Liver (tissue), 8 donors: ENCODE measurements at regions not wholly inside any gene's neighbourhood (a gene's known extent, or its start where the extent isn't known, plus 50 kb on each side); places are given as distances from the start of the nearest gene placed in this dataset.

Experiments used
- DNase-seq: peaks from one replicate; pipeline ENCODE4 v3.0.0-alpha.2; 2017; ENCODE audit warnings: low spot score
- H3K27ac ChIP-seq, 2 donors: one replicate each; pipeline ENCODE4 v1.7.0; 2013; ENCODE audit warnings: inconsistent platforms in 2 of 2, low read length in 2 of 2, control low read depth in 1 of 2, low read depth in 1 of 2, mild to moderate bottlenecking in 1 of 2
- H3K27me3 ChIP-seq, 4 donors: one replicate each; pipeline versions ENCODE4 v1.6.1 to v1.7.0; 2013; ENCODE audit warnings: low read length in 3 of 4, inconsistent platforms in 1 of 4, mild to moderate bottlenecking in 1 of 4, moderate library complexity in 1 of 4; ENCODE audit not compliant: control insufficient read depth in 4 of 4, insufficient read depth in 4 of 4
- H3K36me3 ChIP-seq, 4 donors: one replicate each; pipeline versions ENCODE4 v1.6.1 to v1.7.0; 2013; ENCODE audit warnings: low read length in 3 of 4, mild to moderate bottlenecking in 3 of 4, low read depth in 1 of 4, moderate library complexity in 1 of 4; ENCODE audit not compliant: control insufficient read depth in 4 of 4, insufficient read depth in 3 of 4
- H3K4me1 ChIP-seq, 4 donors: one replicate each; pipeline versions ENCODE4 v1.6.1 to v1.7.0; 2013; ENCODE audit warnings: low read length in 3 of 4, mild to moderate bottlenecking in 3 of 4, moderate library complexity in 1 of 4; ENCODE audit not compliant: control insufficient read depth in 4 of 4, insufficient read depth in 4 of 4
- H3K4me3 ChIP-seq, 3 donors: one replicate each; pipeline versions ENCODE4 v1.6.1 to v1.7.0; 2013; ENCODE audit warnings: low read length in 3 of 3, control low read depth in 1 of 3, low read depth in 1 of 3, mild to moderate bottlenecking in 1 of 3
- H3K9ac ChIP-seq, 2 donors: one replicate each; pipeline ENCODE4 v1.7.0; 2013; ENCODE audit warnings: low read length in 2 of 2, mild to moderate bottlenecking in 2 of 2, moderate library complexity in 2 of 2, control low read depth in 1 of 2, low read depth in 1 of 2
- H3K9me3 ChIP-seq, 4 donors: one replicate each; pipeline versions ENCODE4 v1.6.1 to v1.7.0; 2013; ENCODE audit warnings: low read length in 3 of 4; ENCODE audit not compliant: control insufficient read depth in 4 of 4
- CTCF ChIP-seq: fragments of 150-350 bp; IDR thresholded peaks from 2 replicates; pipeline ENCODE4 v1.5.1; 2017; ENCODE audit warnings: improper control_type of control experiment, low read depth, low read length; ENCODE audit not compliant: missing input control
- EGR1 ChIP-seq, 2 donors: IDR thresholded peaks; 2 replicates each; pipeline ENCODE4 v1.6.1; 2016 to 2018; ENCODE audit warnings: antibody characterized with exemption in 2 of 2, low read depth in 2 of 2
- FOXA1 ChIP-seq: IDR thresholded peaks from 2 replicates; pipeline ENCODE4 v1.6.1; 2016; ENCODE audit warnings: antibody characterized with exemption
- FOXA2 ChIP-seq: IDR thresholded peaks from 2 replicates; pipeline ENCODE4 v1.6.1; 2016; ENCODE audit warnings: antibody characterized with exemption
- GABPA ChIP-seq, 2 donors: IDR thresholded peaks in 1 of 2; conservative IDR thresholded peaks in 1 of 2; 2 replicates each; pipeline ENCODE4 v1.6.1; 2016; ENCODE audit warnings: antibody characterized with exemption in 2 of 2, mild to moderate bottlenecking in 1 of 2, moderate library complexity in 1 of 2
- HNF4A ChIP-seq, 2 donors: conservative IDR thresholded peaks; 2 replicates each; pipeline ENCODE4 v1.6.1; 2016; ENCODE audit warnings: antibody characterized with exemption in 2 of 2, mild to moderate bottlenecking in 2 of 2
- HNF4G ChIP-seq: IDR thresholded peaks from 2 replicates; pipeline ENCODE4 v1.6.1; 2016; ENCODE audit warnings: antibody characterized with exemption
- JUND ChIP-seq, 2 donors: IDR thresholded peaks; 2 replicates each; pipeline ENCODE4 v1.6.1; 2016; ENCODE audit warnings: antibody characterized with exemption in 2 of 2
- NR2F2 ChIP-seq: IDR thresholded peaks from 2 replicates; pipeline ENCODE4 v1.6.1; 2016; ENCODE audit warnings: antibody characterized with exemption
- RAD21 ChIP-seq, 2 donors: IDR thresholded peaks; 2 replicates each; pipeline ENCODE4 v1.6.1; 2016; ENCODE audit warnings: antibody characterized with exemption in 2 of 2, mild to moderate bottlenecking in 2 of 2
- RXRA ChIP-seq, 2 donors: IDR thresholded peaks; 2 replicates each; pipeline ENCODE4 v1.6.1; 2017 to 2018; ENCODE audit warnings: antibody characterized with exemption in 2 of 2, mild to moderate bottlenecking in 1 of 2
- SP1 ChIP-seq: IDR thresholded peaks from 2 replicates; pipeline ENCODE4 v1.6.1; 2018; ENCODE audit warnings: antibody characterized with exemption, mild to moderate bottlenecking
- TAF1 ChIP-seq: conservative IDR thresholded peaks from 2 replicates; pipeline ENCODE4 v1.6.1; 2016; ENCODE audit warnings: antibody characterized with exemption, mild to moderate bottlenecking
- YY1 ChIP-seq: IDR thresholded peaks from 2 replicates; pipeline ENCODE4 v1.6.1; 2016; ENCODE audit warnings: antibody characterized with exemption, mild to moderate bottlenecking
- ZBTB33 ChIP-seq: IDR thresholded peaks from 2 replicates; pipeline ENCODE4 v1.6.1; 2016; ENCODE audit warnings: antibody characterized with exemption
- WGBS: extraction: QIAGEN DNeasy Blood & Tissue Kit; methylation state at CpG from one replicate; pipeline ENCODE4 v1.1.7; 2013; 5-methylcytosine and 5-hydroxymethylcytosine counted together
- TF ChIP-seq, protein P1 (sequence below): IDR thresholded peaks from 2 replicates; pipeline ENCODE4 v1.6.1; 2016; ENCODE audit warnings: antibody characterized with exemption
- TF ChIP-seq, protein P2 (sequence below): IDR thresholded peaks from 2 replicates; pipeline ENCODE4 v1.6.1; 2016; ENCODE audit warnings: antibody characterized with exemption, mild to moderate bottlenecking
- TF ChIP-seq, protein P3 (sequence below): IDR thresholded peaks from 2 replicates; pipeline ENCODE4 v1.6.1; 2016; ENCODE audit warnings: antibody characterized with exemption
- donor health status: healthy.
- donor health status: healthy.
- donor health status: healthy.
- donor health status: healthy.
- donor health status: healthy.

DNA sequence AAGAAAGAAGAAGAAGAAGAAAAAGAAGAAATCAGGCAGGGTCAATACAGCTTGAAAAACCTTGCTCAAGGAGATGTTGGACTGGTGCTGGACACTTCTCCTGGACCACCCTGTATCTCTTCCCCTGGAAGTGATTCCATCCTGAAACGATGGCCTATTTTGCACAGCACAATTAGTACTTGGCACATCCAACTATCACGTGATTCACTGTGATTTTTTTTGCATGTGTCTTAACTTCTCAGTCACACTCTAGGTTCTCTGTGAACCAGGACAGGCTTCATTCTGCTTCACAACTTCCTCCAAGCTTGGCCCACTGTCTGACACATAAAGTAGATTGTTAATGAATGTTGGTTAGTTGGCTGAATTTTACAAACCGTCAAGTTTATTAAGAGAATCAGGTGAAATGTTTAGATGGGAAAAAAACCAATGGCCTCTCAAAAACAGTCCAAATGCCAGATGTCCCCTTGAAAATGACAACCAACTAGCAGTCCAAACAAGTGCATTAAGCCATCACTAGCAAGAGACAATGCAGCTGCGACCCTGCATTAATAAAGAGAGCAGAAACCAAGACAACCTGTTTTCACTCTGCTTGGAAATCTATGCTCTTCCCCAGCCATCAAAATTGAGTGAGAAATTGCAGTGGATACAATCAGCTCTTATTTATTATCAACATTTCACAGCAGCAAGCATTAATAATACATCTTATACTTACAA is 300.0 kb upstream of the CHAC2 start:
- Histone ChIP-seq H3K4me1 (no peaks in the 10 kb centered on the region), H3K9ac (no peak overlapping the region), H3K36me3 (no peaks in the 10 kb centered on the region), H3K27ac (no peak overlapping the region), H3K4me3 (no peak overlapping the region), H3K27me3 (no peaks in the 10 kb centered on the region), H3K9me3 (no peaks in the 10 kb centered on the region)
- no peak for DNase-seq
- TF ChIP-seq HNF4G (no peak), GABPA (IDR thresholded peaks at IDR 0.05 in 1 of 2, conservative IDR thresholded peaks at IDR 0.05 in 1 of 2) (no peak), FOXA1 (no peak), RXRA (IDR thresholded peaks at IDR 0.05) (no peak), NR2F2 (no peak), RAD21 (IDR thresholded peaks at IDR 0.05) (no peak), EGR1 (IDR thresholded peaks at IDR 0.05; ENCODE audit: low read depth in 2 of 2) (no peak), FOXA2 (no peak), SP1 (no peak), CTCF (no peak), TAF1 (no peak), HNF4A (conservative IDR thresholded peaks at IDR 0.05) (no peak), YY1 (no peak), JUND (IDR thresholded peaks at IDR 0.05) (no peak), ZBTB33 (no peak)
- TF ChIP-seq, protein P1, sequence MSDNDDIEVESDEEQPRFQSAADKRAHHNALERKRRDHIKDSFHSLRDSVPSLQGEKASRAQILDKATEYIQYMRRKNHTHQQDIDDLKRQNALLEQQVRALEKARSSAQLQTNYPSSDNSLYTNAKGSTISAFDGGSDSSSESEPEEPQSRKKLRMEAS, result no peak
- TF ChIP-seq, protein P2, sequence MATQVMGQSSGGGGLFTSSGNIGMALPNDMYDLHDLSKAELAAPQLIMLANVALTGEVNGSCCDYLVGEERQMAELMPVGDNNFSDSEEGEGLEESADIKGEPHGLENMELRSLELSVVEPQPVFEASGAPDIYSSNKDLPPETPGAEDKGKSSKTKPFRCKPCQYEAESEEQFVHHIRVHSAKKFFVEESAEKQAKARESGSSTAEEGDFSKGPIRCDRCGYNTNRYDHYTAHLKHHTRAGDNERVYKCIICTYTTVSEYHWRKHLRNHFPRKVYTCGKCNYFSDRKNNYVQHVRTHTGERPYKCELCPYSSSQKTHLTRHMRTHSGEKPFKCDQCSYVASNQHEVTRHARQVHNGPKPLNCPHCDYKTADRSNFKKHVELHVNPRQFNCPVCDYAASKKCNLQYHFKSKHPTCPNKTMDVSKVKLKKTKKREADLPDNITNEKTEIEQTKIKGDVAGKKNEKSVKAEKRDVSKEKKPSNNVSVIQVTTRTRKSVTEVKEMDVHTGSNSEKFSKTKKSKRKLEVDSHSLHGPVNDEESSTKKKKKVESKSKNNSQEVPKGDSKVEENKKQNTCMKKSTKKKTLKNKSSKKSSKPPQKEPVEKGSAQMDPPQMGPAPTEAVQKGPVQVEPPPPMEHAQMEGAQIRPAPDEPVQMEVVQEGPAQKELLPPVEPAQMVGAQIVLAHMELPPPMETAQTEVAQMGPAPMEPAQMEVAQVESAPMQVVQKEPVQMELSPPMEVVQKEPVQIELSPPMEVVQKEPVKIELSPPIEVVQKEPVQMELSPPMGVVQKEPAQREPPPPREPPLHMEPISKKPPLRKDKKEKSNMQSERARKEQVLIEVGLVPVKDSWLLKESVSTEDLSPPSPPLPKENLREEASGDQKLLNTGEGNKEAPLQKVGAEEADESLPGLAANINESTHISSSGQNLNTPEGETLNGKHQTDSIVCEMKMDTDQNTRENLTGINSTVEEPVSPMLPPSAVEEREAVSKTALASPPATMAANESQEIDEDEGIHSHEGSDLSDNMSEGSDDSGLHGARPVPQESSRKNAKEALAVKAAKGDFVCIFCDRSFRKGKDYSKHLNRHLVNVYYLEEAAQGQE, result no peak
- TF ChIP-seq, protein P3, sequence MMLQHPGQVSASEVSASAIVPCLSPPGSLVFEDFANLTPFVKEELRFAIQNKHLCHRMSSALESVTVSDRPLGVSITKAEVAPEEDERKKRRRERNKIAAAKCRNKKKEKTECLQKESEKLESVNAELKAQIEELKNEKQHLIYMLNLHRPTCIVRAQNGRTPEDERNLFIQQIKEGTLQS, result no peak
- 80% methylated on average over 4 of the region's 4 CpGs for WGBS
